OCI-LY7 (cell line): ENCODE measurements at regions not wholly inside any gene's neighbourhood (a gene's known extent, or its start where the extent isn't known, plus 50 kb on each side); places are given as distances from the start of the nearest gene placed in this dataset.

Experiments used
- CTCF ChIP-seq: fragments of 200-600 bp; sonication (generic); conservative IDR thresholded peaks from 2 replicates; pipeline ENCODE4 v1.5.1; 2014; ENCODE audit warnings: mild to moderate bottlenecking, antibody characterized with exemption, low read length, moderate library complexity, mixed read lengths
- EZH2phosphoT487 ChIP-seq: fragments of 200-600 bp; sonication (generic); IDR thresholded peaks from 2 replicates; pipeline ENCODE4 v1.6.1; 2018; ENCODE audit warnings: low read depth, borderline replicate concordance, mild to moderate bottlenecking, mixed run types, antibody characterized with exemption, low read length, moderate library complexity, mixed read lengths

DNA sequence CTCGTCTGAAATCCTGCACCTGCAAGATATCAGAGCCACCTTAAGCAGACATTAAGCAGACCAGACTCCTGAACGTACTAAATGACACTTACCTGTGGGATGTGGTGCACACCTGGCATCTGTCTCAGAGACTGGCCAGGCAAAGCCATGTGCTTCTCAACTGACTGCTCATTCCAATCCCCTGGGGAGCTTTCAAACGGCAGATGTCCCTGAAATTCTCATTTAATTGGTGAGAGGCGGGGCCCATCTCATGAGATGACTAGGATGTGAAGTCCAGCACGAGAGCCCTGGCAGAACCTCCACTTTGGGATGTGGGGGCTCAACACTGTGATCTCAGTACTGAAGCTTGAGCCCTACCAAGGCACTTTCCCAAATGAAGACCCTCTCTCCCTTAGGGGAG, 84.9 kb upstream of the HMGXB4 start:
- TF ChIP-seq CTCF, result no peak
- no peak for TF ChIP-seq EZH2phosphoT487
